ENCODE measurements at regions not wholly inside any gene's neighbourhood (a gene's known extent, or its start where the extent isn't known, plus 50 kb on each side); places are given as distances from the start of the nearest gene placed in this dataset.

- DNase-seq (no peak), ATAC-seq (no peak)
- intact Hi-C loops (cut with DNase I) = no loop called here
Measured at GRCh38 chr1:239044829-239045228, 341.5 kb upstream of the CHRM3 start.

- intact Hi-C loops (cut with DNase I) = no loop called here
- ATAC-seq (no peak), DNase-seq (no peak)
Measured at GRCh38 chr1:239040523-239040922, 345.8 kb upstream of the CHRM3 start.

DNA sequence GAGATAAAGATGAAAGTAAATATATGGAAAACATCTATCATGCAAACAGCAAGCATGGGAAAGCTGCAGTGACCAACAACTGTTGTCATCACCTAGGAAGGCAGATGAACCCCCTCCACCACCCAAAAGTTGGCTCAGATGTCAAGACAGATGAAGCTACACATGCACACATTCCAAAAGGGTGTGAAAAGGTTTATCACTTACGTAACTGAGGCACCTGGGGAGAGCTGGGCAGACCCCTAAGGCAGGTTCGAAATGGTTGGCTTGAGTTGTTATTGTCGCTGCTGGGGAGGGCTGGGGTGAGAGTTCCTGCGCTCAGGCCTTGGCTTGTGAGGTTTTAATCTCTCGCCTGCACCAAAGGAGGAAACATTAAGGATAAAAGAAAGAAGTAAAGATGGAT, 355.1 kb upstream of the CHRM3 start:
- no peak for ATAC-seq
- intact Hi-C loops (cut with DNase I) = no loop called here
- no peak for DNase-seq

DNA sequence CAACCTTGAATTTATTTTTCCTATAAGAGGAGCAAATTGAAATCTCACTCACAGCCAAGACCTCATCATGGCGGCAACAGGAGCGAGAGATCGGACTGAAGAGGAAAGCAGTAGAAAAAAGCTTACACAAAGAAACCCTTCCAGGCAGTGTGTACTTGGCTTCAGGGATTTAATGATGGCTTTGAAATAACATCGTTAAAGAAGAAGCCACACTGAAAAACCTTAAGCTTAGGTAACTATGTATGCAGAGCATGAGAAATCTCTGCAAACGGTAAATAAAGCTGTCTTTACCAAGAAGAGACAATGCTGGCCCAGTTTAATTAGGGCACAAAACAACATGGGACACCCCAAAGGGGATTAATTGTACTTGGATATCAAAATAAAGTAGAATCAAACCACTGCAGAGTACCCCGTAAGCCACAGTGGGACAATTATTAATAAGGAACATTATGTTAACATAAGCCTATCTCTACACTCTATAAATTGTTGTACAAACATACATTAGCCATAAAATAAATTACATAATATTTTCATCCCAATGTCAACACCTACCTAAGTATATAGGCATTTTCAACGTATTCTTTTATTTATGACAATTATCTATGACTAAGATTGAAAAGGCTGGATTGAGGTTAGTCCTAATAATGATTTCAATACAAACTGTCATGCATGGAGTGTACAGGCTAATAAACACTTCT, 360.2 kb upstream of the CHRM3 start:
- ATAC-seq (no peak), DNase-seq (no peak)
- intact Hi-C loops (cut with DNase I) = no loop called here

DNA sequence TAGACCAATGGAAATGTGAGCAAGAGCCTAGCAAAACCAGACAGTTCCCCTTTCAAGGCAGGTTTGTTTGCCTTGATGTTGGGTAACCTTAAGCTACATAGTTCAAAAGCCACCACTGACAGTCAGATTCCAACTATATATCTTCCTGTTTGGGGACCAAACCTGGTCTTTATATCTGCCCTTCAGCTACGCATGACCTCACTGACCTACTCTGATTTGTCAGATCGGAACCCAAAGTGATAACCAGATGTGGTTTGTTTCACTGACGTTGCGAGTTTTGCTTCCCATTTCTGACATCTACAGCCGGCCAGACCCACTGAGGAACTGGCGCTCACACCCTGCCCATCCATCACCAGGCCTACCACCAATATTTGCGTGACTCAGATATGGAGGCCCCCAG, 361.1 kb upstream of the CHRM3 start:
- DNase-seq (no peak), ATAC-seq (no peak)
- intact Hi-C loops (cut with DNase I) = no loop called here

DNA sequence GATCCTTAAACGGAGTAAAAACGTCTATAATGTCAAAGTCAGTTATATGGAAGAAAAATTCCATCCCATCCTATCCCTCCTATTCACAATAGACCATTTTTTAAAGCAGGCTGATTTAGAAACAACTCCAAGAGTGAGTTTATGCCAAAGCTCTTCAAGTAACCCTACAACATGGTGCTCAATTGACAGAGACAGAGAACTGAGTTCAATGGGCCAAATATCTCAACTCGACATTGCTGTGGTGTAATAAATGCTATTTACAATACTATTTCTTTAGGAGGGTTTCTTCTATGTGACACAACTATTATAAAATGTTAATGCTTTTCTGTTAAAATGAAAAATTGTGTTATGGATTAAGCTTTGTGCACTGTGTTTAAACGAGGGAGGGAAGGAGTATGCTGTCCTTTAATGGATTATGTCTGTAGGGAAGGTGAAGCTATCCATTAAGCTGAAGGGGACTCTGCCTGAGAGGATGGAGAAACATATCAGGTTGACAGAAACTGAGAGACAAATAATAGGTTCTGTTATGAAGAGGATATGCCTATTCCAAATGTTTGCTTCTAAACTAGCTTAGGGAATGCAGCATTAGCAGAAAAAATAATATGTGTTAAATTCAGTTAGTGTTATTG, 362.5 kb upstream of the CHRM3 start:
- DNase-seq (no peak), ATAC-seq (no peak)
- intact Hi-C loops (cut with DNase I) = no loop called here

- no peak for ATAC-seq
- no peak for DNase-seq
- intact Hi-C loops (cut with DNase I) = no loop called here
Measured at GRCh38 chr1:239016337-239016736, 370.0 kb upstream of the CHRM3 start.

DNA sequence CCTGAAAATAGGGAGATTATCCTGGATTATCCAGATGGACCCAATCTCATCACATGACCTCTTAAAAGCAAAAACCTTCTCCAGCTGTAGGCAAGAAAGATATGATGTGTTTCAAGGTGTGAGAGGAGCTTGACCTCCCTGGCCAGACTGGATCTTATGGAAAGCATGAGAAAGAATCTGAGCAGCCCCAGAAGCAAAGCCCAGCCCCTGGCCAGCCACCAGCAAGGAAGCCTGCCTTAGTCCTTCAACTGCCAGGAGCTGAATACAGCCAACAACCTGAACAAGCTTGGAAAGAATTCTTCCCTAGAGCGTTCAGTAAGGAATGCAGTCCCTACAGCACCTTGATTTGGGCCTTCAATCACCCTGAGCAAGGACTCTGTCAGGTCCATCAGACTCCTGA, 375.0 kb upstream of the CHRM3 start:
- intact Hi-C loops (cut with DNase I) = no loop called here
- no peak for ATAC-seq

DNA sequence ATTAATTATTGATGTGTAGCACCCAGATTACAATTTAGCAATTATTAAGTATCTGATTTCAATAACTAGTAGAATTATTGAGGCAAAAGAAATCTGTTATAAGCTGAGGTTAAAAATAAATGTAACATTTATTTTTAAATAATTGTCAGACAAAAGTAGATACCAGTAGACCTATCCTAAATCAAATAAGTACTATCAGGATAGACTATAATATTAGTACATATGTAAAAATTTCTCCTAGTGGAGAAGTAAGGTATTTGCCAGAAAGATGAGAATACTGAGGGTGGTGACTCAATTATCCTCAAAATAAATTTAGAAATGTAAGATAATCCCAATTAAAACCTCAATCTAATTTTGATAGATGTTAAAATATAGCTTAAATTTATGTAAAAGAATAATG, 377.8 kb upstream of the CHRM3 start:
- no peak for DNase-seq
- no peak for ATAC-seq
- intact Hi-C loops (cut with DNase I) = no loop called here

More for the DNA sequence above, 375.0 kb upstream of the CHRM3 start:
- DNase-seq = no peak

- intact Hi-C loops (cut with DNase I) = no loop called here
- ATAC-seq (no peak), DNase-seq (no peak)
Measured at GRCh38 chr1:239006276-239006675, 380.1 kb upstream of the CHRM3 start.

GRCh38 chr1:238999944-239000343, 386.4 kb upstream of the CHRM3 start:
- ATAC-seq (no peak), DNase-seq (no peak)
- intact Hi-C loops (cut with DNase I) = no loop called here

DNA sequence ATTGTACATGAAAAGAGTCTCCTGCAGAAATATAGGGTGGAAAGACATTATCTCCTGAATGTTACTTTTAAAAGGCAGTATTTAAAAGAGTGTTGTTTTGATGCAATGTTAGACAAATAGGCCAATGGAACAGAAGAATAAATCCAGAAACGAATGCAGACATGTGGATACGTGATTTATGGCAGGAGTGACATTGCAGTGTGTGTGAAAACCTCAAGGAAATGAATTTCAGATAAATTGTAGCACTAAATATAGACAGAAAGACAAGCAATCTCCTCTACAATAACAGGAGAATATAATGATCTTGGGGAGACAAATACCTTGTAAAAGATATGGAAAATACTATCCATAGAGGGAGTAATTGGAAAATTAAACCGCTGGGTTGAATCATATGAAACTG, 387.8 kb upstream of the CHRM3 start:
- DNase-seq (no peak), ATAC-seq (no peak)
- intact Hi-C loops (cut with DNase I) = no loop called here

DNA sequence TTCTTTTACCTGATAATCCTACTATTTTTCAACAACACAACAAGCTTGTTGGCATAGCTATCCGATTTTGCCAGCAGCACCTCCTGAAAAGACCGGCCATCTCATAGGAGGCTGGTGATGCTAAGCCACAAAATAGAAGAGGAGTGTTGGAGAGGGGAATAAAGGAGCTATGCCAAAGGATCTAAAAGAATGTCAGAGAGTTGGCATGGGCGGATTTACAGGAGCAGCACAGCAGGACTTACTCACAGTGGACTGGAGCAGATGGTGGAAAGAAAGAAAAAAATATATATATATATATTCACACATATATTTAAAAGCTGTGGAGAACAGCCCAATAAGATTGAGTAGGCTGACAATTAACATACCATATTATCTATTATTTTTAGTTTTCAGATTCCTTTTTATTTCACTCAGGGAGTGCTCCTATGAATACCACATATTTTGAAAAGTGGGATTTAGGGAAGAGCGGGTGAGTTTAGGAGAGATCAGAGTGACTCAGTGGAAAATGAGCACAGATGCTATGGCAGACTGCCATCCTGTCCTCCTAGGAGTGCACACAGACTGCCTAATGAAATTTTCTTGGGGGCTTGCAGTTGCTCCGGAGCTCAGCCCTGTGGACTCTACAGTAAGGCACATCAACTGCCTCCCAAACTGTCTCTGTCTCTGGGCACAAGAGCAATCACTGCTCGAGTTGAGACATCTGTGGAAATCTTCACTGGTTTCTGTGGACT, 394.4 kb upstream of the CHRM3 start:
- no peak for DNase-seq
- ATAC-seq = no peak
- intact Hi-C loops (cut with DNase I) = no loop called here

DNA sequence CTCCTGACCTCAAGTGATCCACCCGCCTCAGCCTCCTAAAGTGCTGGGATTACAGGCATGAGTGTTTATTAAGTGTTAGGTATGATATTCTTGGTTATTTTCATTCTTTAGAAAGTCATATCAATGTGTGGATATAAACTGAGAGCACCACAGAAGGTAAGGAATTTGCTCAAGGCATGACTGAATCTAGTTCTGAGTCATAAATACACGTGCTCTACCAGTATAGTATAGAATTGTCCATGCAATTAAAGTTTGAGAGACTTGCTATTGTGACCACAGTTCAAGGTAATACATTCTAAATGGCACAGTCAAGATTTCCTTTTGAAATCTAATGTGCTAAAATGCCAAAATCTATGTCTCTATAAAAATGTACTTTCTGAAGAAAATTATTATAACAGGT, 401.1 kb upstream of the CHRM3 start:
- DNase-seq (no peak), ATAC-seq (no peak)
- intact Hi-C loops (cut with DNase I) = no loop called here

DNA sequence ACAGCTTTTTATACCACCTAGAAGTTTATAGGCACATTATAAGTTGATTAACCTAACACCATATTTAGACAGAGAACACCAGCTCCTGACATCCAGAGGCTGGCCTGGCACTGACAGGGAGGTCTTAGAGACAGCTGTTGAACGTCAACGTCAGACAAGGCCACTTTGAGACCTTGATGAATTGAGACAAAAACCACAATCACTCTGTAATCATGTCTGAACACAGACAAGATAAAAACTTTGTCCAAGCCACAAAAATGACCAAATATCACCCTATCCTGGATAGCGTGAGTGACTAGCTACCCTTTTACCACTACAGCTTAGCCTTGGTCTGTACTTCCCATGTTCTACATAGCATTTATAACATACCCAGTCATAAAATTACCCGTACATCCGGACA, 403.6 kb upstream of the CHRM3 start:
- ATAC-seq (no peak), DNase-seq (no peak)
- intact Hi-C loops (cut with DNase I) = no loop called here

DNA sequence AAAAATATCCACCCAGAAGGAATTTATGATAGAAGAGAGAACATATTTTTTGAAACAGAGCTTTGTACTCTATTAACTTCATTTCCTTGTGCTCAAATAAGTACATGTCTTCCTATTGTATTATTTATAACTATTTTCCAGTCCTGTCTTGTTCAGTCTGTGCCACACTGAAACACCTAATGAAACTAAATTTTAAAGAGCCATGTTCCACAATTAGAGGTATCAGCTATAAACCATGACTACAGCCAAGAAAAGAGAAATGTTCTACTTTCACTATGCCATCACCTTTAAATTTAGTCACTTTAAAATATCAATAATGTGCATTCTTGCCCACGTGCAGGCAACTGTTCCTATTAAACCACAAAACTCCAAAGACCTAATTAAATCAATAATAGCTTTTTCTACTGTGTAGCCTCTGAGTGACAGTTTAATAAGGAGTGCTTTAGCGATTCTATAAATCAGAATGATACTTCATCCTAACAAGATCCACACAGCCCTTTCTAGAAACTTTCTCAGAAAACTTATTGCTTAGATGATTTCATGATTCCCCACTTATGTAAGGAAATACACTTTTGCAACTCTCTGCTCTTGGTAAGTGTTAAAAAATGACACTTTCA, 404.9 kb upstream of the CHRM3 start:
- intact Hi-C loops (cut with DNase I) = no loop called here
- no peak for DNase-seq
- no peak for ATAC-seq

- intact Hi-C loops (cut with DNase I) = no loop called here
- no peak for ATAC-seq
- DNase-seq = no peak
Measured at GRCh38 chr1:238980053-238980452, 406.3 kb upstream of the CHRM3 start.

DNA sequence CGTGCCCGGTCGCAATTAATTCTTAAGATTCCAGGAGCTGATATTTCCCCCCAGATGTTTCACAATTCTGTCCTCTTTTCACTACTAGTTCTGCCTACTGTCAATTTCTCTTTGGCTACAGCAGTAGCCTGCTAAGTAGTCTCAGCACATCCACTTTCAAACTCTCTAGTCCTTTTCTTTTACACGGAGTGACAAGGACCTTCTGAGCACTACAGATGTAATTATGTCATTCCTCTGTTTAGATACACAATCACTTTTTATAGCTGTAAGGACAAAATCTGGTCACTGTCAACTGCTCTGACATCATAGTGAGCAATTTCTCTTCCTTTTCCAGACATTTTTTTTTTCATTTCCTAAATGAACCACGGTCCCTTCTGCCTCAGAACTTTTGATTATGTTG, 421.7 kb upstream of the CHRM3 start:
- DNase-seq (no peak), ATAC-seq (no peak)
- intact Hi-C loops (cut with DNase I) = no loop called here

DNA sequence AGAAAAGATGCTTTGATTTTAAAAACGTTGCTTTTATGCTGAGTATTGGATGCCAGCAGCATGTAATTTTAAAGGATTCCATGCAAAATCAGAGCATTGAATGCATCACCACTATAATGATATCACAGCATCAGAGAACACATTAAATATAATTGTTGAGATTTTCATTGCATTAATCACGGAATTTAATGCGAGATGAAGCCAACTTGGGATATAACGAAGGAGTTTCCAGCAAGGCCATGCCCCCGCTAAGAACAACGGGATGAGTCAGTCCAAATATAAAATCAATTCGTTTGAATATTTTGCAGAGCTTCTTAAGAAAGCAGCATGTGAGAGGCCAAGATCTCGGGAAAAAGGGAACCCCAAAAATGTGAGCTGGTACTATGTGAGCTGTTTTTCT, 423.4 kb upstream of the CHRM3 start:
- ATAC-seq = no peak
- intact Hi-C loops (cut with DNase I) = no loop called here
- no peak for DNase-seq

DNA sequence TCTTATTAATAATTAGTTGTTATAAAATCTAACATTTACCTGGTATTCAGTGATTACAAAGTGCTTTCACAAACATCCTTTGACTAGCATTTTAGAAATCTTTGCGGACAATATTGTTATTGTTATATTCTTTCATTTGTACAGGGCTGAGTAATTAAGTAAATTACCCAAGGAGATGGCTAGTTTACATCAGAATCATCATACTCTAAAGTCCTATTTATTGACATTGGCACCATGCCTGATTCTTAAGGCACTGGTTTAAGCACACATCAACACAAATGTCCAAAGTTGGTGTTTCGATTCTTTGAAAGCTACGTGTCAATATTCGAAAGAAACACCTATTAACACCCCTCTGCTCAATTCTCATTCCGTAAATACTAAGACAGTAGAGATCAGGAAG, 424.6 kb upstream of the CHRM3 start:
- intact Hi-C loops (cut with DNase I) = no loop called here
- DNase-seq = no peak
- no peak for ATAC-seq
